GM23248 (cell line): ENCODE measurements at regions not wholly inside any gene's neighbourhood (a gene's known extent, or its start where the extent isn't known, plus 50 kb on each side); places are given as distances from the start of the nearest gene placed in this dataset.

Source experiments
- EZH2 ChIP-seq: fragments of 200-600 bp; sonication (generic); IDR thresholded peaks from 2 replicates; pipeline ENCODE4 v1.6.1; 2018; ENCODE audit warnings: antibody characterized with exemption, mild to moderate bottlenecking; ENCODE audit not compliant: insufficient read depth, poor library complexity, severe bottlenecking
- EZH2phosphoT487 ChIP-seq: fragments of 200-600 bp; sonication (generic); IDR thresholded peaks from 2 replicates; pipeline ENCODE4 v1.6.1; 2018; ENCODE audit warnings: antibody characterized with exemption, moderate library complexity, mild to moderate bottlenecking, low read depth; ENCODE audit not compliant: insufficient read depth

GRCh38 chr20:6626805-6627204 lies 140.7 kb upstream of the BMP2 start:
- TF ChIP-seq EZH2 (no peak), EZH2phosphoT487 (no peak)
